ENCODE measurements at regions not wholly inside any gene's neighbourhood (a gene's known extent, or its start where the extent isn't known, plus 50 kb on each side); places are given as distances from the start of the nearest gene placed in this dataset.

- ChIA-PET POLR2A (no interaction called here), CTCF (ENCODE audit: low intra/inter-chr PET ratio, low total read pairs) (no interaction called here)
- H3K4me1 ChIP-seq (ENCODE audit: insufficient read depth, low read length): no peaks in the 10 kb centered on the region
- H3K36me3 ChIP-seq (replicated peaks in 1 of 2; ENCODE audit: control insufficient read depth in 1 of 2, insufficient read depth in 2 of 2, low read length in 2 of 2): no peaks in the 10 kb centered on the region
- no peaks in the 10 kb centered on the region for H3K27me3 ChIP-seq (ENCODE audit: control insufficient read depth in 1 of 2, insufficient read depth in 2 of 2, low read length in 2 of 2)
- BruUV-seq (replicated peaks): no TSS peak
- H3K27ac ChIP-seq (ENCODE audit: extremely low read length, insufficient read depth, low read length): no peak overlapping the region
- no peak overlapping the region for H2AFZ ChIP-seq (ENCODE audit: low read length)
- no peaks in the 10 kb centered on the region for H3K9me3 ChIP-seq (ENCODE audit: low read length)
- H3K4me3 ChIP-seq (replicated peaks in 1 of 3; ENCODE audit: insufficient read depth in 1 of 3, low read depth in 2 of 3, low read length in 3 of 3): no peak overlapping the region
- in situ Hi-C loops (cut with HindIII; ENCODE audit: extremely low pct_ligation_motif_present, low pct_unique_long_range_greater_than_20kb) (no loop called here), intact Hi-C loops (cut with micrococcal nuclease; ENCODE audit: unreplicated experiment) (no loop called here)
- H3K9ac ChIP-seq (ENCODE audit: insufficient read depth, low read depth, low read length): no peak overlapping the region
- no peaks in the 10 kb centered on the region for H4K20me1 ChIP-seq (ENCODE audit: insufficient read depth, low read length)
- no peaks in the 10 kb centered on the region for H3K79me2 ChIP-seq (ENCODE audit: insufficient read depth, low read length)
- FAIRE-seq (no peak), DNase-seq (ENCODE audit: low spot score) (no peak), ATAC-seq (no peak)
- 2% methylated on average over 4 of the region's 4 CpGs for WGBS (ENCODE audit: low lambda C conversion rate)
- H3K4me2 ChIP-seq (ENCODE audit: low read depth, low read length): no peak overlapping the region
- TF ChIP-seq ZHX1 (CRISPR knock-in tag; IDR thresholded peaks at IDR 0.05; ENCODE audit: low read depth) (no peak), ZNF24 (IDR thresholded peaks at IDR 0.05) (no peak), ZBTB14 (CRISPR knock-in tag; IDR thresholded peaks at IDR 0.05) (no peak), ZNF841 (CRISPR knock-in tag; IDR thresholded peaks at IDR 0.05; ENCODE audit: borderline replicate concordance) (no peak), RELA (CRISPR knock-in tag; IDR thresholded peaks at IDR 0.05) (no peak), PLRG1 (conservative IDR thresholded peaks at IDR 0.05) (no peak), TBX3 (IDR thresholded peaks at IDR 0.05; ENCODE audit: borderline replicate concordance) (no peak), AHDC1 (CRISPR knock-in tag; IDR thresholded peaks at IDR 0.05; ENCODE audit: borderline replicate concordance) (no peak), ZNF234 (CRISPR knock-in tag; conservative IDR thresholded peaks at IDR 0.05) (no peak), THAP11 (CRISPR knock-in tag; IDR thresholded peaks at IDR 0.05) (no peak), TCF7 (IDR thresholded peaks at IDR 0.05; ENCODE audit: low read depth) (no peak)
Observed at GRCh38 chrX:138858951-138859350, 147.4 kb upstream of the FGF13 start.

All from HepG2 (cell line).